Common myeloid progenitor, CD34-positive (primary cell): ENCODE measurements at regions not wholly inside any gene's neighbourhood (a gene's known extent, or its start where the extent isn't known, plus 50 kb on each side); places are given as distances from the start of the nearest gene placed in this dataset.

Source experiments
- CTCF ChIA-PET: fragments of 350-600 bp; sonication (Branson Sonifier 250); formaldehyde crosslinking; loops from one replicate; lab custom pipeline; 2021; ENCODE audit warnings: antibody characterized with exemption; lab: Charles Lee
- POLR2A ChIA-PET: fragments of 350-600 bp; sonication (Branson Sonifier 250); formaldehyde crosslinking; loops from one replicate; lab custom pipeline; 2021; ENCODE audit warnings: antibody characterized with exemption; lab: Charles Lee
- DNase-seq, 3 donors: peaks; one replicate each; pipeline versions ENCODE4 v3.0.0 to v3.0.0-alpha.2; 2013
- H3K27ac ChIP-seq, 2 experiments: 1 replicate in 1 of 2; 2 replicates in 1 of 2; pipeline ENCODE4 v1.7.0; 2013; ENCODE audit warnings: inconsistent platforms in 2 of 2, low read length in 2 of 2, mild to moderate bottlenecking in 2 of 2, low read depth in 1 of 2, moderate library complexity in 1 of 2; ENCODE audit not compliant: severe bottlenecking in 2 of 2, insufficient read depth in 1 of 2, poor library complexity in 1 of 2
- H3K27me3 ChIP-seq, 5 experiments: replicated peaks in 2 of 5; 1 replicate in 3 of 5; 2 replicates in 2 of 5; pipeline versions ENCODE4 v1.6.1 to v1.7.0; 2013; ENCODE audit warnings: low read length in 4 of 5, mild to moderate bottlenecking in 2 of 5, moderate library complexity in 2 of 5, inconsistent platforms in 1 of 5; ENCODE audit not compliant: insufficient read depth in 5 of 5, control insufficient read depth in 4 of 5
- H3K36me3 ChIP-seq, 4 experiments: 1 replicate in 2 of 4; 2 replicates in 2 of 4; pipeline versions ENCODE4 v1.6.1 to v1.7.0; 2013; ENCODE audit warnings: low read length in 3 of 4, control low read depth in 1 of 4, mild to moderate bottlenecking in 1 of 4; ENCODE audit not compliant: control insufficient read depth in 4 of 4, insufficient read depth in 4 of 4
- H3K4me1 ChIP-seq, 4 experiments: 1 replicate in 3 of 4; 2 replicates in 1 of 4; pipeline versions ENCODE4 v1.6.1 to v1.7.1; 2013; ENCODE audit warnings: low read length in 3 of 4, mild to moderate bottlenecking in 3 of 4, control low read depth in 1 of 4, inconsistent platforms in 1 of 4, moderate library complexity in 1 of 4; ENCODE audit not compliant: control insufficient read depth in 4 of 4, insufficient read depth in 4 of 4; ENCODE audit errors: control extremely low read depth in 1 of 4
- H3K4me3 ChIP-seq, 7 experiments: 1 replicate in 4 of 7; 2 replicates in 3 of 7; pipeline versions ENCODE4 v1.5.1 to v1.7.0; 2013; ENCODE audit warnings: mild to moderate bottlenecking in 7 of 7, low read length in 6 of 7, moderate library complexity in 6 of 7, inconsistent platforms in 2 of 7, low read depth in 2 of 7, control low read depth in 1 of 7; ENCODE audit not compliant: insufficient read depth in 4 of 7, control insufficient read depth in 1 of 7; ENCODE audit errors: extremely low read depth in 1 of 7
- H3K9me3 ChIP-seq, 5 experiments: 1 replicate in 4 of 5; 2 replicates in 1 of 5; pipeline versions ENCODE4 v1.6.1 to v1.7.1; 2013; ENCODE audit warnings: low read length in 4 of 5, mild to moderate bottlenecking in 2 of 5, inconsistent platforms in 1 of 5, low read depth in 1 of 5, moderate library complexity in 1 of 5; ENCODE audit not compliant: control insufficient read depth in 4 of 5, insufficient read depth in 2 of 5; ENCODE audit errors: control extremely low read depth in 1 of 5
- WGBS: methylation state at CpG from one replicate; pipeline ENCODE4 v1.1.5; 2013; ENCODE audit not compliant: insufficient coverage; 5-methylcytosine and 5-hydroxymethylcytosine counted together

DNA sequence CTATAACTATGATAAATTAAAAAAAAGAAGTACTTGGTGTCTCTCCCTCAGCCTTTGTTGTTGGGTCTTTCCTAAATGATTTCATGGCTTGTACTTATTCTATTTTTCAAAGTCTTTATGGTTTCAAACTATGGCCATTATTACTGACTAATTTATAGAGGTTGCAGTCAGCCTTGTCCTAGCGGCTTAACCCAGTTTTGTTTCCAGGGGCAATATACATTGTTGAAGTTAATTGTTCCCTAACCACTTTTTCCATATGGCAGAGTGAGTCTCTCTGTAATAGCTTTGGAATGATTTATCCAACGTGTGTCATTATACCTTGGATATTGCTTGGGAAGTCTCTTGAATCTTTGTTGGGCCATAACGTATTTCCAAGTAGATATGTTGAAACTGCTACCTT lies 408.8 kb downstream of the HRH4 start:
- CTCF ChIA-PET: no interaction called here
- POLR2A ChIA-PET: no interaction called here
- no peak overlapping the region for H3K4me3 ChIP-seq
- no peaks in the 10 kb centered on the region for H3K9me3 ChIP-seq
- no peaks in the 10 kb centered on the region for H3K27me3 ChIP-seq
- no peak for DNase-seq
- 100% methylated on average over 1 of the region's 3 CpGs for WGBS
- no peak overlapping the region for H3K27ac ChIP-seq
- no peaks in the 10 kb centered on the region for H3K4me1 ChIP-seq
- H3K36me3 ChIP-seq: no peaks in the 10 kb centered on the region

DNA sequence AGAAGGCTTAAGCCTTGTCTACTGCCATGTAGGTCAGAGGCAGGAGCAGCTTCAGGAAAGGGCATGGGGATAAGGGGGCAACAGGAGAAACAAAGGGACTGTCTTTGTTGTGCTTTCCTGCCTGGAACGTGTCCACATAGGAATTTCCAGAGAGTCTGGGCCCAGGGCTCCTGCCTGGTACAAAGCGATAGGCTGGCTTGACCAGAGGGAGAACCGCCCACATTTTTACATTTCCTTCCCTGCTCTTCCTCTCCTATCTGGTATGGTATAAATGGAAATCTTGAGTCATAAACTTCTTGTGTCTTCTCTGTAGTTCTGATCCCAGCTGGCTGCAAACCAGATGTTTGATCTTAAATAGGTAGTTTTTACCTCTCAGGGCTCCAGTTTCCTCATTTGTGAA lies 414.8 kb downstream of the HRH4 start:
- no peaks in the 10 kb centered on the region for H3K27me3 ChIP-seq
- no CpG with 5 or more reads among the region's 3 CpGs for whole genome bisulfite sequencing
- peaks cover 0 to 4% (median 2%) of the 10 kb centered on the region in 4 experiments for H3K4me1 ChIP-seq
- peak in 1 of 3 donors; percentile 6 for DNase-seq
- H3K9me3 ChIP-seq: no peaks in the 10 kb centered on the region
- H3K27ac ChIP-seq: no peak overlapping the region
- CTCF ChIA-PET: interaction anchor here (3.5 kb wide), 1 partner anchor 956 kb away, joined by 16 read pairs; no protein-coding TSS in a partner anchor
- POLR2A ChIA-PET: no interaction called here
- H3K36me3 ChIP-seq: no peaks in the 10 kb centered on the region
- no peak overlapping the region for H3K4me3 ChIP-seq

DNA sequence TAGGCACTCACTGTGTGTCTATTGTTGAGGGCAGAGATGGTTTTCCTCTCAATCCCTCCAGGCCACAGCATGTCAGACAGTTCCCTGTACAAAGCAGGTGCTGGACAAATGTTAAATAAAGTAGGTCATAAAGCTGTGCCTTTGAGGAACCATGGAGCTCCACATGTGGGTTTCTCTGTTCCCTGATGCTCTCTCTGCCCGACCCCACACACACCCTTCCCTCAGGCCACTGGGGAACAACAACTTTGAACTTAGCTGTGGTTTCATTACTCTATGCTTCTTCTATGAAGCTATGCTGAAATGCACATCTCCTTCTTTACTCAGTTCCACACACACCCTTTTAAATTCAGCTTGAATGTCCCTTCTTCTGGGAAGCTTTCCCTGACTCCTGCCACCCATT lies 415.3 kb downstream of the HRH4 start:
- H3K4me3 ChIP-seq: no peak overlapping the region
- POLR2A ChIA-PET: no interaction called here
- CTCF ChIA-PET: interaction anchor here (3.5 kb wide), 1 partner anchor 956 kb away, joined by 16 read pairs; no protein-coding TSS in a partner anchor

DNA sequence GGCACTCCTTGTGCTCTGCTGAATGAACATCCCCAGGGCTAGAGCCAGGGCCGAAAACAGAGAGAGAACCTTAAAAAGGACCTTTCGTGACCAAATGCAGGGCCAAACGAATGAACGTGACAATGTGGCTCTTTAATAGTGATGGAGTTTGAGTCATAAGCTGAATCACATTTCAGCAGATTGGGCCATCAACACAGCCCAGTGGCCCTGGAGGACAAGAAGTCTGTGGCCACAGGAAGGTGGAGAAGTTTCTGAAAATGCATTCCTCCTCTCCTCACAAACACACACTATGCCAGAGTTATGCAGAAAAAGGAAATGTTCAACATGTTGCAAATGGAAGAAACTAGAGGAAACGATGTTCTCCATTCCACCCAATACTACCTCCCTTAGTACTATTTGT lies 415.8 kb downstream of the HRH4 start:
- Histone ChIP-seq H3K27me3 (no peaks in the 10 kb centered on the region), H3K27ac (no peak overlapping the region), H3K4me3 (no peak overlapping the region), H3K36me3 (no peaks in the 10 kb centered on the region), H3K9me3 (no peaks in the 10 kb centered on the region), H3K4me1 (peaks cover 0 to 4% (median 2%) of the 10 kb centered on the region in 4 experiments)
- 97% methylated on average over 4 of the region's 5 CpGs for WGBS
- ChIA-PET CTCF (interaction anchor here (1.2 to 3.5 kb wide), 3 partner anchors 9 to 955 kb away, joined by 3 to 16 read pairs (median 5); no protein-coding TSS in a partner anchor), POLR2A (no interaction called here)
- no peak for DNase-seq

More for the DNA sequence above, 415.3 kb downstream of the HRH4 start:
- Histone ChIP-seq H3K27ac (no peak overlapping the region), H3K9me3 (no peaks in the 10 kb centered on the region), H3K36me3 (no peaks in the 10 kb centered on the region), H3K4me1 (peaks cover 0 to 4% (median 2%) of the 10 kb centered on the region in 4 experiments), H3K27me3 (no peaks in the 10 kb centered on the region)
- no peak for DNase-seq
- WGBS: 8% methylated on average over 1 of the region's 1 CpG

DNA sequence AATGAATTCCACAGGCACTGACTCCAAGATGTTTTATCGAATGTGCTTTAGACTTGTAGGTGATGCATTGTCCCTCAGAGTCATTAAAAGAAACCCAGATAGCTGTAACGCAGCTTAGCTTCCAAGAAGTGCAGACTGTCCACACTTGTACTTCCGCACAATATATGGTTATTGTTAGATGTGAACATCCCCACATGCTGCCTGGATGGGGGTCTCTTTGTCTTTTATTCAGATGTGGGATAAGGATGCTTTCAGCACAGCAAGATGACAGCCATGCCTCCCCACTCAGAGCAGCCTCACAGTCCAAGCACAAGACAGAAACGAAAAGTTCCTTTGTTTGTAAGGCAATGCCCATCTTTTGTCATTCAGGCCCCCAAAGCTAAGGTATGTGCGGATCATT lies 416.6 kb downstream of the HRH4 start:
- peaks cover 0 to 4% (median 2%) of the 10 kb centered on the region in 4 experiments for H3K4me1 ChIP-seq
- CTCF ChIA-PET: interaction anchor here (0.7 to 3.5 kb wide), 5 partner anchors 8 to 955 kb away, joined by 3 to 16 read pairs (median 5); no protein-coding TSS in a partner anchor
- 100% methylated on average over 1 of the region's 5 CpGs for WGBS
- no peak for DNase-seq
- no peaks in the 10 kb centered on the region for H3K36me3 ChIP-seq
- no peak overlapping the region for H3K27ac ChIP-seq
- H3K4me3 ChIP-seq: no peak overlapping the region
- H3K27me3 ChIP-seq: no peaks in the 10 kb centered on the region
- no peaks in the 10 kb centered on the region for H3K9me3 ChIP-seq
- POLR2A ChIA-PET: no interaction called here

DNA sequence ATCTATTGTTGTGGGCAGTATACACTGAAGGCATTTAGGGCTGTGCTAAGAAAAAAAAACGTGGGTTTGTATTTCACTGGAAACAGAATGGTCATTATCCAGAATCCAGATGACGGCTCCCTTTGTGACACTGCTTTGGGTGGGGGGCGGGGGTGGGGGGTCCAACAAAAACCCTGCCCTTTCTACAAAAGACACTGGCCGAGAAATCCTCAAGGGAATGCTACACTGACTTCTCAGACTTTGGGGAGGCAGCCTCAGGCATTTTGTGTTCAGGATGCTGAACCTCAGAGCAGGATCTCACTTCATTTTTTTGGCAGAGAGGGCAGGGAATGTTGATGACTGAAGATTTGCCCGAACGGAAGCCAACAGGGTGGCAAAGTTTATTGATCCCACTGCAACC lies 417.1 kb downstream of the HRH4 start:
- peaks cover 0 to 4% (median 2%) of the 10 kb centered on the region in 4 experiments for H3K4me1 ChIP-seq
- no peaks in the 10 kb centered on the region for H3K27me3 ChIP-seq
- no peak overlapping the region for H3K27ac ChIP-seq
- H3K4me3 ChIP-seq: no peak overlapping the region
- POLR2A ChIA-PET: no interaction called here
- no peak for DNase-seq
- no peaks in the 10 kb centered on the region for H3K9me3 ChIP-seq
- CTCF ChIA-PET: interaction anchor here (0.7 to 3.5 kb wide), 5 partner anchors 8 to 954 kb away, joined by 3 to 16 read pairs (median 5); no protein-coding TSS in a partner anchor
- 87% methylated on average over 6 of the region's 6 CpGs for WGBS
- no peaks in the 10 kb centered on the region for H3K36me3 ChIP-seq

DNA sequence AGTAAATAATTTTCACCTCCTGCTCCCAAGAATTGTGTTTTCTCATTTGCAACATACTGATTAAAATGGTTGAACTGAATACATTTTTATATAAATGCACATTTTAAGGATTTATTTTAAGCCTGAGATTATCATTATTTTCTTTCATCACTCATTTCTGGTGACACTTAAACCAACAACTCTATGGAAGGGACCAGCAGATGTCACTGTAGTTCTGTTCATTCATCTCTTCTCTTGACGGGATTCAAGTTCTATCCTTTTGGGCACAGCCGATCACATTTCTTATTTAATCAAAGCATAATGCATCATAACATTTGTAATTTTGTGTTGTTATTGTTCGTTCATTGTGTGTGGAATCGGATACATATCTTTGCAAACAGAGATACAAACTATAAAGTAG lies 417.9 kb downstream of the HRH4 start:
- DNase-seq: peak; percentile 56 to 80 (median 72)
- H3K9me3 ChIP-seq: no peaks in the 10 kb centered on the region
- CTCF ChIA-PET: interaction anchor here (3.5 kb wide), 1 partner anchor 953 kb away, joined by 16 read pairs; no protein-coding TSS in a partner anchor
- no peaks in the 10 kb centered on the region for H3K27me3 ChIP-seq
- no peaks in the 10 kb centered on the region for H3K36me3 ChIP-seq
- H3K4me1 ChIP-seq: peaks cover 0 to 4% (median 2%) of the 10 kb centered on the region in 4 experiments
- POLR2A ChIA-PET: no interaction called here
- H3K4me3 ChIP-seq: no peak overlapping the region
- WGBS: no CpG with 5 or more reads among the region's 4 CpGs
- H3K27ac ChIP-seq: no peak overlapping the region
